ENCODE measurements at regions not wholly inside any gene's neighbourhood (a gene's known extent, or its start where the extent isn't known, plus 50 kb on each side); places are given as distances from the start of the nearest gene placed in this dataset.

GRCh38 chr3:189038773-189039745 is 132.7 kb upstream of the TPRG1 start:
- DNase-seq (ENCODE audit: low spot score) (no peak), ATAC-seq (no peak)
- TF ChIP-seq HMGXB4 (CRISPR knock-in tag; IDR thresholded peaks at IDR 0.05) (no peak), ZNF425 (CRISPR knock-in tag; conservative IDR thresholded peaks at IDR 0.05) (no peak), NFE2L1 (CRISPR knock-in tag; IDR thresholded peaks at IDR 0.05) (no peak), GRHL2 (CRISPR knock-in tag; IDR thresholded peaks at IDR 0.05; ENCODE audit: insufficient replicate concordance, severe bottlenecking) (no peak), ZNF396 (CRISPR knock-in tag; IDR thresholded peaks at IDR 0.05; ENCODE audit: borderline replicate concordance) (no peak), AR (CRISPR knock-in tag; IDR thresholded peaks at IDR 0.05) (no peak), ETV6 (CRISPR knock-in tag; IDR thresholded peaks at IDR 0.05) (no peak), ERG (CRISPR knock-in tag; IDR thresholded peaks at IDR 0.05) (no peak), ZNF512 (CRISPR knock-in tag; IDR thresholded peaks at IDR 0.05; ENCODE audit: borderline replicate concordance) (no peak), NR3C1 (CRISPR knock-in tag; conservative IDR thresholded peaks at IDR 0.05; ENCODE audit: low read depth) (no peak), ZNF317 (CRISPR knock-in tag; IDR thresholded peaks at IDR 0.05; ENCODE audit: borderline replicate concordance, low read depth) (no peak), CTCF (IDR thresholded peaks at IDR 0.05) (no peak), TP53 (CRISPR knock-in tag; IDR thresholded peaks at IDR 0.05) (no peak), ZBTB21 (CRISPR knock-in tag; IDR thresholded peaks at IDR 0.05; ENCODE audit: borderline replicate concordance) (no peak), ELF4 (CRISPR knock-in tag; IDR thresholded peaks at IDR 0.05; ENCODE audit: low read depth) (no peak), MLX (CRISPR knock-in tag; IDR thresholded peaks at IDR 0.05) (no peak), GABPB1 (CRISPR knock-in tag; IDR thresholded peaks at IDR 0.05) (no peak), EMX1 (CRISPR knock-in tag; IDR thresholded peaks at IDR 0.05) (no peak), SMAD3 (CRISPR knock-in tag; IDR thresholded peaks at IDR 0.05; ENCODE audit: borderline replicate concordance) (no peak), FOXJ3 (CRISPR knock-in tag; IDR thresholded peaks at IDR 0.05; ENCODE audit: borderline replicate concordance) (no peak)
- ChIA-PET POLR2A (no interaction called here), CTCF (interaction anchor here (1.0 kb wide), 1 partner anchor 84 kb away, joined by 3 read pairs; no protein-coding TSS in a partner anchor)
- Mint-ChIP-seq H3K4me3 (no peak overlapping the region), H3K9me3 (peaks cover 18% of the 10 kb centered on the region), H3K36me3 (no peaks in the 10 kb centered on the region), H3K4me1 (0 out of 2 replicates have a peak, but pooled peaks cover 2% of the 10 kb centered on the region), H3K27me3 (ENCODE audit: low read depth) (no peaks in the 10 kb centered on the region), H3K27ac (no peak overlapping the region)

Measured in WTC11 (cell line).